ENCODE measurements at regions not wholly inside any gene's neighbourhood (a gene's known extent, or its start where the extent isn't known, plus 50 kb on each side); places are given as distances from the start of the nearest gene placed in this dataset.

DNA sequence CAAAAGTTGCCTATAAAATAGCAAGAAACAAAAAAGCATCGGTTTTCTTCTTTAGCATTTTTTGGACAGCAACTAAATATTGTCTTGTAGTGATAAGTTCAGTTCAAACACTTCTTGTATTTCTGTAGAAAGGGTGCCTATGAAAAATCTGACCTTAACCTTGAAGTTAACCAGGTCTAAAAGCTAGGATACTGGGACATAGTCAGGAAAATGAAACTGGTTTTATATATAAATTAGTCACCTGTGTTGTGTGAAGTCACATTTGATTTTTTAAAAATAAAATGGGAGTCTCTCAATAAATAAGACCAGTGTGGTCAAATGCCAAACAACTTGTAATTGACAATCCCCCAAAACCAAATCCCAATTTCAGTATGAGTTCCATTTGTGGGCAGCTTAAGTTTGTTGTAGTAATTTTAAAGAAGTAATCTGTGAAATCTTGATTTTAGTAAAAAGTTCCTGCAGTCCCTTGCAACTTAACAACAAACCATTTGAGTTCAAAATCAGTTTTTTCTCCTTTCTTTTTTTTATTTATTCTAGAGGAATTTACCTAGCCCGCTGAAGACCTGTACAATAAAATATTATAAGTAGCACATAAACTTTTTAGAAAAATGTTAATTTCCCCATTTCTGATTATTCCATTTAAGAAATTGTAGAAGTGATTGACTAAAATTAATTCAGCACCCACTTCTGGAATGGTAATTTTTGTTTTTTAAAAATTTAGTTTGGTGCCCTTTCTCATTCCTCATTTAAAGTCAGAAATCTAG, 84.5 kb upstream of the PPARA start:
- FAIRE-seq = no peak
- TF ChIP-seq, protein P1, sequence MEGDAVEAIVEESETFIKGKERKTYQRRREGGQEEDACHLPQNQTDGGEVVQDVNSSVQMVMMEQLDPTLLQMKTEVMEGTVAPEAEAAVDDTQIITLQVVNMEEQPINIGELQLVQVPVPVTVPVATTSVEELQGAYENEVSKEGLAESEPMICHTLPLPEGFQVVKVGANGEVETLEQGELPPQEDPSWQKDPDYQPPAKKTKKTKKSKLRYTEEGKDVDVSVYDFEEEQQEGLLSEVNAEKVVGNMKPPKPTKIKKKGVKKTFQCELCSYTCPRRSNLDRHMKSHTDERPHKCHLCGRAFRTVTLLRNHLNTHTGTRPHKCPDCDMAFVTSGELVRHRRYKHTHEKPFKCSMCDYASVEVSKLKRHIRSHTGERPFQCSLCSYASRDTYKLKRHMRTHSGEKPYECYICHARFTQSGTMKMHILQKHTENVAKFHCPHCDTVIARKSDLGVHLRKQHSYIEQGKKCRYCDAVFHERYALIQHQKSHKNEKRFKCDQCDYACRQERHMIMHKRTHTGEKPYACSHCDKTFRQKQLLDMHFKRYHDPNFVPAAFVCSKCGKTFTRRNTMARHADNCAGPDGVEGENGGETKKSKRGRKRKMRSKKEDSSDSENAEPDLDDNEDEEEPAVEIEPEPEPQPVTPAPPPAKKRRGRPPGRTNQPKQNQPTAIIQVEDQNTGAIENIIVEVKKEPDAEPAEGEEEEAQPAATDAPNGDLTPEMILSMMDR (IDR thresholded peaks at IDR 0.05; ENCODE audit: insufficient read depth, missing control alignments) = no peak
- DNase-seq (ENCODE audit: insufficient read length, low spot score) = no peak

DNA sequence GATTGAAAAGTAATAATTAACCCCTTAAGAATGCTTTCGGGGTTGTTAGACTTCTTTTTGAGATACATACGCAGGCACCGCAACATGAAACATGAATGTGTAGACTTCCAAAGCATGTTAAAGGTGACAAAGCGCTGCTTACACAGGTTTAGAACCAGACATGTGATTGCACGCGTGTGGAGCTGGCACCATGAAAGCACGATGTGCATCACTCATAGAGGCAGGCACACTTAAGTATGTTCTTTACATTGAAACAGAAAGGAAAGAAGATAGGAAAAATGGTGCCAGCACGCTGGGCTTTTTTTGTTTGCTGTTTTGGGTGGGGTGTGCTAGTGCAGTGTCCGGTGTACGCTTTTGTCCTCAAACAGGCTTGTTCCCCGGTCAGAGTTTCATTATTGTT, 83.6 kb upstream of the PPARA start:
- FAIRE-seq (no peak), DNase-seq (ENCODE audit: insufficient read length, low spot score) (no peak)
- TF ChIP-seq, protein P1 (IDR thresholded peaks at IDR 0.05; ENCODE audit: insufficient read depth, missing control alignments) = no peak

DNA sequence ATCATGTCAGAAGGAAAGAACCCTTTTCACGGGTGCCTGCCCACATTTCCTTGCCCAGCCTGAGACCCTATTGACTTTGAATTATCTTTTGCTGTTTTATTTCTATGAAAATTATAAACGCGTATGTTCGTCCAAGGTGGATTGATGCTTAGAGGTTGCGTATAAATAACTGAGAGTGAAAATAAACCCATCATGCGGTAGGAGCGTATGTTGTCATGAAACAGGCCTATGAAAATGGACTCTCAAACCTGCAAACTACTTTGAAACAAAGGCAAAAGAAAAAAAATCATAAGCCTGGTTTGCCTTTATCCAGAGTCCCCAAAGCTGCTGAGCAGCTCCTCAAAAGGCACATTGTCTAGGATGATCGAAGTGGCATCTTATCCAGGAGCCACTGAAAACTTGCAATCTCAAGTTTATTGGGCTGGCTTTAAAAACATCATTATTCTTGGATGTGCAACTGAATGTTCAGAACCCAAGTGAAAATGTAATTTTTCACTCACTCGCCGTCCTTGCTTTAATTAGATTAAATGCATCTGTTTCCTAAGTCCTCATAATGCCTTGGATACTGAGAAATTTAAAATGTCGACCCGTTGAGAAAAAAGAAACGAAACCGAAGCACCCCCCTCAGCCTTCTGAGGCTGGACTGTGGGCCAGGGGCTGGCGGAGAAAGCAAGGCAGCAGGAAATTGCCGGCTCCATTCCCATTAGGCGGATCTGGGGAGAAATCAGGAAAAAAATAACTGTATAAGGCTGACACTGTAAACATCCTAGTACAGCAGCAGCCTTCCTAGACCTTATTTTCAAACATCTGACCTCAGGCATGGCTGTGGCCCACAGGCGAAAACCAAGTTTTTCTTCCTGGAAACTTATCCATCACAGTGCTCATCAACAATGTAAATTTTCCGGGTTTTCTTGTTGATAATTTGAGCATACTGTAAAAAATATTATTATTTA, 82.9 kb upstream of the PPARA start:
- no peak for DNase-seq (ENCODE audit: insufficient read length, low spot score)
- TF ChIP-seq, protein P1 (IDR thresholded peaks at IDR 0.05; ENCODE audit: insufficient read depth, missing control alignments) = no peak
- no peak for FAIRE-seq

DNA sequence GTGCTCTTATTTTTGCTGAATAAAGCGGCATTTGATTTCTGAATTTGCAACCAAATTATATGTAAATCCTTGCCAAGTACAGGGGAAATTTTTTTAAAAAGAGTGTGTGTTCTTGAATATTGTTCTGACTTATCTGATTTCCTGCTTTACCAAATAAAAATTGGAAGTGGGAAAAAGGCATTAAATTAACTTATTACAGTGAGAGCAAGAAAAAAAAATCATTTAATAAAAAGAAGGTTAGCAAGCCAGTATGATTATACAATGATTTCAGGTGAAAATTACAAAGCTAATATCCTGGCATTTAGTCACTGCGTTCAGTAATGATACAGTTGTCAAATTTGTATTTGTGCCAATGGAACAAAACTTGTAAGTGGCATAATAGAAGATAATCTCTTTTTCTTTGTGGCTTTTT, 82.1 kb upstream of the PPARA start:
- FAIRE-seq (no peak), DNase-seq (ENCODE audit: insufficient read length, low spot score) (no peak)
- TF ChIP-seq, protein P1 (IDR thresholded peaks at IDR 0.05; ENCODE audit: insufficient read depth, missing control alignments) = no peak

DNA sequence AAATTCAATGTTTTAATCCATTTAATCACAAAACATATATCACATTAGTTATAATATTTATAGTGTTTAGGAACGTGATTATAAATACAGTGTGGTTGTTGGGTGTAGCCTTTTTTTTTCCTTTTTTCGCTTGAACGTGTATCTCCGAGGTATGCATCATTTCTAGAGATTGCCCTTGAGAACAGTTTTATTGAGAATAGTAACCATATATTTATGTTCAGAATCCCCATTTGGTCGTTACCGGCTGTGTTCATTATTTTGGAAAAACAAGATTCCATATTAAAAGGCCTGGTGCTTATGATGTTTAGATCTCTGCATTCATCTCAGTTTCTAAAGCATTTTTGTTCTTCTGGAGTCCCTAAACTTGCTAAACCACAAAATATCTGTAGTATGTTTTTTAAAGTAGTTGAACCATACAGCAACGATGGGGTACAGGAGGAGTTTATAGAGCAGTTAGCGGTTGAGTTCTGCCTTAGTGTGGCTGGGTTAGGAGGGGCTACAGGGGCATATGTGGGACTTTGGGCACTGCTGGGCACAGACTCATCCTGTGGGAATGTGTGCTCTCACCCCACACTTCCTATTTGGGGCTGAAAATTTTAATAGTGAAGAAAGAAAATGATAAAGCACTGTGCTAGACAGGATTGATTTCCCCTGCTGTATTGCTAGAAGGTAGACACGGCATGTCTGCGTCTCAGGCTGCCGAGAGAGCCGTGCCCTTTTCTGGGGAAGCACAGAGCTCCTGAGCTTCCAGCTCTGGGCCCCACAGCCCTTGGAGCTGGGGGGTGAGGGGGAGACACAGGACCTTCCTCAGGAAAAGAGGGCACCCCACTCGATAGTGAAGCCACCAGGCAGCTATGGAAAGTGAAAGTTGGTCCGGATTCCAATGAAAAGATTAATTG, 81.5 kb upstream of the PPARA start:
- FAIRE-seq (no peak), DNase-seq (ENCODE audit: insufficient read length, low spot score) (no peak)

DNA sequence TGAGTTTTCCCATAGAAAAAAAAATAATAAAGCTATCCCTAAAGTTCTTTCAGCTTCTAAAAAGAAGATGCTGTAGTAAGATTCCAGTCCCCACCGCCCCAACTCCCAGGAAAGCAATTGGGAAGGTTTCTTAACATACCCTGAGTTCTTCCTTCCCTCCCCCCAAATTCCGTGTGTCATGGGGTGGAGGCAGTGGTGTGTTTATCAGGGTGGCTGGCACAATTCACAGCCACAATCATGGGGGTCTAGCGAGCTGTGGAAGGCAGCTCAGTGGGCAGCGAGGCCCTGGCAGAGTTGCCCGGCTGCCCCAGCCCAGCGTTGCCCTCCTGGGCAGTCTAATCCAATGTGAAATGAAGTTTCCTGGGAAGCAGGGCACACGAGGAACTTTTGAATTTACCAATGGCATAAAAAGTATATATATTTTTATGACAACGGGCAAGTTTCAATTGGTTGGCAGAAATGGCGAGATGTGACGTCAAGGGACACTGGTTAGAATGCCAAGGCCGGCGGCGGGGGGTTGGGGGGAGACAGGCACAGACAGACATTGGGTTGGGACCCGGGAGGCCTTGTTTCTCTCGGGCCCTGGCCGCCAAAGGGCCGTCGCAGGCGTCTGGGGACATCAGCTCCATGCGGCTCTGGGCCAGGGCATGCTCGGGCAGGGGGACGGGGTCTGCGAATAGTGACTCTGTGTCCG, 80.7 kb upstream of the PPARA start:
- DNase-seq (ENCODE audit: insufficient read length, low spot score) (no peak), FAIRE-seq (no peak)
- TF ChIP-seq, protein P1 (IDR thresholded peaks at IDR 0.05; ENCODE audit: insufficient read depth, missing control alignments) = no peak

More for the DNA sequence above, 81.5 kb upstream of the PPARA start:
- TF ChIP-seq, protein P1 (IDR thresholded peaks at IDR 0.05; ENCODE audit: insufficient read depth, missing control alignments) = no peak

Data from D721Med (cell line).